EH (cell line): ENCODE measurements at regions not wholly inside any gene's neighbourhood (a gene's known extent, or its start where the extent isn't known, plus 50 kb on each side); places are given as distances from the start of the nearest gene placed in this dataset.

ENCODE experiments used
- DNase-seq: peaks from one replicate; pipeline ENCODE4 v3.0.0-alpha.2; 2015; ENCODE audit warnings: low read depth

DNA sequence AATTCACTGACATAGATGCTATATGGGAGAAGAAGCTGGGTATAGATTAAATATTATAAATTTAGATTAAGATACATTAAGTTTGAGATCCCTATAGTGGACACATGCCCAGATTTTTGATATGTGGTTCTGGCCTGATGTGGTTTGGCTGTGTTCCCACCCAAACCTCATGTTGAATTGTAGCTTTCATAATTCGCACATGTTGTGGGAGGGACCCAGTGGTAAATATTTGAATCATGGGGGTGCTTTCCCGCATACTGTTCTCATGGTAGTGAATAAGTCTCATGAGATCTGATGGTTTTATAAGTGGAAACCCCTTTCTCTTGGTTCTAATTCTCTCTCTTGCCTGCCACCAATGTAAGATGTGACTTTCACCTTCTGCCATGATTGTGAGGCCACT is 189.4 kb upstream of the CD96 start:
- DNase-seq = no peak

DNA sequence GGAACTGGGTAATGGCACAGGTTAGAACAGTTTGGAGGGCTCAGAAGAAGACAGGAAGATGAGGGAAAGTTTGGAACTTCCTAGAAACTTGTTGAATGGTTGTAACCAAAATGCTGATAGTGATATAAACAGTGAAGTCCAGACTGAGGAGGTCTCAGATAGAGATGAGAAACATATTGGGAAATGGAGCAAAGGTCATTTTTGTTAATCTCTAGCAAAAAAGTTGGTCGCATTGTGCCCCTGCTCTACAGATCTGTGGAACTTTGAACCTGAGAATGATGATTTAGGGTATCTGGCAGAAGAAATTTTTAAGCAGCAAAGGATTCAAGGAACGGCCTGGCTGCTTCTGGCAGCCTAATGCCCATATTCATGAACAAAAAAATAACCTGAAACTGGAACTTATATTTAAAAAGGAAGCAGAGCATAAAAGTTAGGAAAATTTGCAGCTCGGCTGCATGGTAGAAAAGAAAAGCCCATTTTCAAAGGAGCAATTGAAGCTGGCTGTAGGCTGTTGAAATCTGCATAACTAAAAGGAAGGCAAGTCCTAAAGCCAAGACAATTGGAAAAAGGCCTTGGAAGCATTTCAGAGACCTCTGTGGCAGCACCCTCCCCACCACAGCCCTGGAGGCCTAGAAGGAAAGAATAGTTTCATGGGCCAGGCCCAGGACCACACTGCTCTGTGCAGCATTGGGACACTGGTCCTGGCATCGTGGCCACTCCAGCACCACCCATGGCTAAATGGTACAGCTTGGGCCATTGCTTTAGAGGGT is 182.6 kb upstream of the CD96 start:
- no peak for DNase-seq

DNA sequence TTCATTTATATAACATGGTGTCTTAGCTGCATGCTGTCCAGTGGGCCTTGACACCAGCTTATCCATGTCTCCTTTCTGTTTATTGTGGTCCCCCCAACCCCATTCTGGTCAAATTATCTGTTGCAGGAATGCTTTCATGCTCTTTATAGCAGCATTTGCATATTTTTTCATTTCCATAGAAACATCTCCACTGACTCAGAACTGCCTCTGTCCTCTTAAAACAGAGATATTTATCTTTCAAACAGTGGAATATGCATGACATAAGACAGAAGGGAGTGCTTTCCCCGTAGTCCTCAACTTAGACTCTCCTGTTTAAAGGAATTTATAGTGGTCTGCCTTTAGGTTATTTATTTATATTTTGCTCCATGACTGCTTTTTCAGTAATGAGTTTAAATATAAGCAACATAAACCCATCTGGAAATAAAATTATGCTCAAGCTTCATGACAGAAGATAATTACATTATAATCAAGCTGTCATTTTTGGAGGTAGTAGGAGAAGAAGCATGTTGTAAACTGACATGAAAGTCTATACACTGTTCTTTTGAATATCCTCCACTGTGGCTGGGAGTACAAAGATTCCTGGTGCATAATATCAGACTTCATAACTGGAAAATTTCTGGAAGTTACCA is 179.5 kb upstream of the CD96 start:
- DNase-seq = peak; percentile 45

DNA sequence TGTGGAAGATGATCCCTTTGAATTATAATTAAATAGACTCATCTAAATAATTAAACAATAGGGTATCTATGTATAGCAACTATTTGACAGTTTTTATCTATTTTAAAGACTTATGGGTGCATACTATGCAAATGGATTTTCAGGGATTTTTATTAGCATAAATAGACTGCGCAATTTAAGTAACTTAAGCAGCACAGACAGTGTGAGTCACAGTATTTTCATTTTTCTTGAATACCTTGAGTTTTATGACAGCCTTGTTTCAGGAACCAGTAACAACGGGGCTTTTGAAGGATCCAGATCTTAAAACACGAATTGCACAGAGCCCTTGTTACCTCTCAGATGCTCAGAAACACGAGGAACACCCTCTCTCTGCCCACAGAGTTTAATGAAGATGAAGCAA is 175.5 kb upstream of the CD96 start:
- DNase-seq = no peak

DNA sequence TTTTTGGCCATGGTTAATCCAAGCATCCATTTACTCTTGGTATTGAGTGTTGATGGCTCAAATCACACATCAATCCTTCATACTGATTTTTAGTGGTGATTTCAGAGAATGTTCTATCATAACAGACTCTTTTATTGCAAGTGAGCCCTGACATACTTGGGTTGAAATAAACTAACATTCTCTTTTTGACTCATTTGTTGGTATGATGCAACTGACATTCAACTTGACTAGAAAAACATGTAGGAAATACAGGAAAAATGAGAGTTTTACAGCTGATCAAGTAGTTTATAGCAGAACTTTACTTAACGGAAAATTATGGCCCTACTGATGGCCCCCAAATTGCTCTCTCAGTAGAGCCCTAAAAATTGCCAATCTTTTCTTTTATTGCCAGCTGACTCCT is 173.9 kb upstream of the CD96 start:
- peak; percentile 28 for DNase-seq

DNA sequence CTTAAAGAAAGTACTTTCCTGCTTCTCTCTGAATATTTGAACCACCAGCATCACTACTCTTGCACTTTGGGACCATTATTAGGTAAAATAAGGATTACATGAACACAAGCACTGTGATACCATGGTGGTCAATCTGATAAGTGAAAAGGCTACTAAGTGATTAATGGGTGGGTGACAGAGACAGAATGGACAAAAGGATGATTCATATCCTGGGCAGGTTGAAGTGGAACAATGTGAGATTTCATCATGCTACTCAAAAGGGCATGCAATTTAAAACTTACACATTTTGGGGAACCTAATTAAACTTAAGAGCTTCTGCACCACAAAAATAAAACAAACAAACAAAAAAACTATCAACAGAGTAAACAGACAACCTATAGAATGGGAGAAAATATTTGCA is 172.0 kb upstream of the CD96 start:
- no peak for DNase-seq

DNA sequence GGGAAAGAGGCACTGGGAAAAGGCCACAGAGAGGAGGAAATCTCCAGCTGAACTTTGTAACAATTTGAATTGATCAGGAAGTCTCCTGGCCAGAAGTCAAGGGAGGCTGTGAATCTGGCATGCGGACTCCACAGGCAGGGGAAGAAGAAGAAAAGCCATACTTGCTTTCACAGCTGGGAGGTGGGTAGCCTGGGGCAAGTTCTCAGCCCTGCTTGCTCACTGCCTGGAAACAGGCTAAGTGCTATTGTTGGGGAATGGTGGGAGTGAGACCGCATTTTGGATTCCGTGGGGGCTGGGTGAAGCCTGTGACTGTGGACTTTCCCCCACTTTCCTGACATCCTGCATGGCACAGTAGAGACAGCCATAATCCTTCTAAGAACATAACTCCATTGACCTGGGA is 168.8 kb upstream of the CD96 start:
- no peak for DNase-seq

DNA sequence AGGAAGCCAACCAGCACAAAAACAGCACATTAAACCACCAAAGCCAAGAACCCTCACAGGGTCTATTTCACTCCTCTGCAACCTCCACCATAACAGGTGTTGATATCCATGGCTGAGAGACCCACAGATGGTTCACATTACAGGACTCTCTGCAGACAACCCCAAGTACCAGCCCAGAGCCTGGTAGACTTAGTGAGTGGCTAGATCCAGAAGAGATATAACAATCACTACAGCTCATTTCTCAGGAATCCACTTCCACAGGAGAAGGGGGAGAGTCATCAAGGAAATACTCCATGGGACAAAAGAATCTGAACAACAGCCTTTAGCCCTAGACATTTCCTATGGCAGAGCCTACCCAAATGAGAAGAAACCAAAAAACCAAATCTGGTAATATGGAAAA is 168.1 kb upstream of the CD96 start:
- peak; percentile 73 for DNase-seq

DNA sequence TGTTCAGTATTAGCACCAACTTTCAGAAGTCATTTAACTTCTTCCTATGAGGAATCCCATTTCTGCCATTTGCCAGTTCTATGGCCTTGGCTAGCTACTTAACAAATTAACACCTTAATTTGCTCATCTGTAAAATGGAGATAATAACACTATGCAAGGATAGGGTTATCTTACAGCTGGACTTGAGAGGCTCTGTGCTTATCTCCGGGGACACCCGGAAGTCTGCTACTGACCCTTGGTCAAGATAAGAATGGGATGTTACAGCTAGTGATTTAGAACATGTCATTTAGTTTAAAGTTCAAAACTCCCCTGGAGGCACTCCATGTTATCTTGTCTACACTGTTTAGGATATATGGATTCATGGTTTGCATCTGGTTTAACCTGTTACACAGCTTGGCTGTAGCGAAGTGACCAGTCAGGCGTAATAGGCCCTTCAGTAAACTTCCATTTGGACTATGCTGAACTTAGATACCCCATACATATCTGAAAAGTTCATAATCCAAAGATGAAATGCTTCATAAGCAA is 156.0 kb upstream of the CD96 start:
- no peak for DNase-seq

DNA sequence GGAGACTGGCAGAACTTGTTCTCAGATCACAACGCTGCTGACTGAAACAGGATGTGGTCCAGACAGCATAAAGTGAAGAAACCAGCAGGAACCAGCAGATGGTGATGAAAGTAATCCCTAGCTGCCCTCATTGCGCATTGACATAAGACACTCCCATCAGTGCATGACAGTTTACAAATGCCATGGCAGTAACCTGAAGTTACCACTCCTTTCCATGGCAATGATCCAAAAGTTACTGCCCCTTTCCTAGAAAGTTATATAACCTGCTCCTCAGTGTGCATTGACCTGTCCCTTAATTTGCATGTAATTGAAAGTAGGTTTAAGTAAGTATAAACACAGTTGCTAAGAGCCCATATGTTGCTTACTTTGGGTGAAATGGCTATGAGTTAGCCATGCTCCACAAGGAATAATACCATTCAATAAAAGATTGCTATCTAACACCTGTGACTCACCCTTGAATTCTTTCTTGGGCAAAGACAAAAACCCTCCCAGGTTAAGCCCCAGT is 149.1 kb upstream of the CD96 start:
- no peak for DNase-seq

DNA sequence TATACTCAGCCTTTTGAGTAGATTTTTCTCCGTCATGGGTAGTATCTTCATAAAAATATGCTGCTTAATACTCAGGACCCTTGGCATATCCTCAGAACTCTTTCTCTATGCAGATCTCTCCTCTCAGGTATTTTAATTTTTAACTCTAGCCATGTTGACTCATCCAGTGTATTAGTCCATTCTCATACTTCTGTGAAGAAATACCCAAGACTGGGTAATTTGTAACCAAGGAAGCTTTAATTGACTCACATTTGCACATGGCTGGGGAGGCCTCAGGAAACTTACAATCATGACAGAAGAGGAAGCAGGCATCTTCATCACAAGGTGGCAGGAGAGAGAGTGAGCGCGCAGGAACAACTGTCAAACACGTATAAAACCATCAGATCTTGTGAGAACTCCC is 129.3 kb upstream of the CD96 start:
- DNase-seq = no peak

DNA sequence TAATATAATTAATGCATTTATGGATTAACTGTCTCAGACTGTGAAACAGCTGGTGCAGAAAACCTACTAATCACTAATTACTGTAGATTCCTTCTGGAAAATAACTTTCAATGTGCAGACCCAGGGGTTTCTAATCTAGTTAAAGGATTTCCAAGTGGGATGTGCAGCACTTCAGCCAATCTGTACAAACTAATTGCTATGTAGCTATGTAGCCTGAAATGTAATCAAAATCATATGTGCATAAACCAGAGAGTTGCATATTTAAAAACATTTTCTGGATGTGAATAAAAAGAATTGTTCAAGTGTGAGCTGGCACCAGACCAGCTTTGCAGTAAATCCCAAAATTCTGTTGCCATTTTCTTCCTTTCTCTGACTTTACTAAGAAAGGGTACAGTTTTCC is 127.5 kb upstream of the CD96 start:
- no peak for DNase-seq

DNA sequence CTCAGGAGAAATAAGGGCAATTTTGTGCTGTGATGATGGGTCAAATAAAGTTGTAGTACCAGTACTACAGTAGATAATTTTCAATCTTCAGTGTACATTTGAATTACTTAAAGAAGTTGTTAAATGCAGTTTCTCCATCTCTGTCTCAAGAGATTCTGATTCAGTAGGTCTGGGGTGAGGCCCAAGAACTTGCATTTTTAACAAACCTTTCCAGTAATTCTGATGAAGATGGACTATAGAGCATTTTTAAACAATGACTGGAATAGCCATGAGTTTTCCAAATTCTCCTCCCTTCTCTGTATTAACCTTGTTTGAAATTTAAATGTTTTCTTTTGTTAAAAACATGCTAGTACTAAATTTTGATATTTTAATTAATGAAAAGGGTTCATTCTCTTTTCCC is 127.0 kb upstream of the CD96 start:
- DNase-seq = no peak

DNA sequence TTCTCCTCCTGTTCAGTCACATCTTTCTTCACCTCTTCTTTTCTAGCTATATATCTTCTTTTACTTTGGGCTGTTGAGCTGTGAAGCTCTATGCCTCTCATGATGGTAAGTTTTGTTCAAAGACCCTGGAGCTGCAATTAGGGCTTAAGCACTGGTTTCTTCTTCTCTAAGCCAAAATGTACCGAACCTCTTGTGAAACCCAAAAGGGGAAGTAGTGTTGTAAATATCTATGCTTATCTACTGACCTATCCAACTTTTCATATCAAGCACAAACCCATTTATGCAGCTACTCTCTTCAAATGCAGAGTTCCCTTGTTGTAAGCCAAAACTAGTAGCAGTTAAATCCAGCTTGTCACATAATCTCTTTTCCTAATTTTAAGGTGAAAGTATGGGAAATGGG is 123.6 kb upstream of the CD96 start:
- DNase-seq = no peak

DNA sequence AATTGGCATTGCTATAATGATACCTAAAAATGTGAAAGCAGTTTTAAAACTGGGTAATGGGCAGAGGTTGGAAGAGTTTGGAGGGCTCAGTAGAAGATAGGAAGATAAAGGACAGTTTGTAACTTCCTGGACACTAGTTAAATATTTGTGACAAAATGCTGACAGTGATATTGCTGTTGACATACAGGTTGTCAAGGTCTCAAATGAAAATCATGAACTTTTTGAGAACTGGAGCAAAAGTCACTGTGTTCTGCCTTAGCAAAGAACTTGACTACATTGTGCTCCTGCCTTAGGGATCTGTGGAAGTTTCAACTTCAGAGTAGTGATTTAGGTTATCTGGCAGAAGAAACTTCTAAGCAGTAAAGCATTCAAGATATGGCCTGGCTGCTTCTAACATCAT is 113.7 kb upstream of the CD96 start:
- DNase-seq = no peak

DNA sequence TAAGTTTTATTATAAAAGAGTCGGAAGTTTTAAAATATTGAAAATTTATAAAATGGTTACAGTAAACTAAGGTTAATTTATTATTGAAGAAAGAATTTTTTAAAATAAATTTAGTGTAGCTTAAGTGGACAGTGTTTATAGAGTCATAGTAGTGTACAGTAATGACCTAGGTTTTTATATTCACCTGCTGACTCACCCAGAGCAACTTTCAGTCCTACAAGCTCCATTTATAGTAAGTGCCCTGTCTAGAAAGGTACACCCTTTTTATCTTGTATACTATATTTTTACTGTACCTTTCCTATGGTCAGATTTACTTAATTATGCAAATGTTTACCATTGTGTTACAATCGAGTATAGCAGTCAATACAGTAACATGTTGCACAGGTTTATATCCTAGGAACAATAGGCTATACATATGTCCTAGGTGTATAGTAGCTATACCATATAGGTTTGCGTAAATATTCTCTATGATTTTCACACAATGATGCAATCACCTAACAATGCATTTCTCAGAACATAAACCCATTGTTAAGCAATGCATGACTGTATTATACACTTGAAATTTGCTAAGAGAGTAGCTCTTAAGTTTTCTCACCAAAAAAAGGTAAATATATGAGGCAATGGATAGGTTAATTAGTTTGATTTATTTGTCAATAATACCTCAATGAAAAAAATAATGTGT is 106.9 kb upstream of the CD96 start:
- DNase-seq = no peak

DNA sequence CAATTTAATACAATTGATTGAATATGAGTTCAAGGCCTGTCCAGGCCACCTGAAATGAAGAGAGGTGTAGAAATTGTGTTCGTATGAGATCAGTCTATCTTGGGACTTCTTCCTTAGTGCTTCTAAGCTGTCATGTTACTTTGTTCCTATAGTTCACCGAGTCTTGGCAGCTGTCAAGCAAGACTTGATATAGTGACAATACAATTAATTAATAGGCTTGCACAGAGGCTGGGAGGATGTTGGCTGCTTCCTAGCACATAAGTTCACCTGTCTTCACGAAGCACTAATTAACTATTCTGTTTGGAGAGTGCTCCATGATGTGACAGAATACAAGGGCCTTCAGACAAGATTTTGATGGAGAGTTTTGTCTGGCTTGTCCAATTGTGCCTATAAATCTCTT is 103.7 kb upstream of the CD96 start:
- no peak for DNase-seq

DNA sequence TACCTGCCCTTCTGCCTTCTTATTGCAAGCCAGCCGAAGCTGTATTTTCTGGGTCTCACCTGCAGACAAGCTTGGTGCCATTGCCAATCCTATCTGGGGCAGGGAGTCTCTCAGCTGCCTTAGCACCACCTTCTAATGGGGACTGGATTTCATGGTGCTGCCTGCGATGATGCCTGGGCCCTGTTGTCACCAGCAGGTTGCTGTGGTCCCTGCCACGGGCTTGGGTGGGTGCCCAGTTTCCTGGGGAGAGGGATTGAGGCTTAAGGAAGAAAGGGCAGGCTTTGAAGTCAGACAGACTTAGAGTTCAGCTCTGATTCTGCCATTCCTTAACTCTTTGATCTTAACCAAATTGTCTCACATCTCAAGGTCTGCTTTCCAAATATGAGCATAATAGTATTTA is 87.4 kb upstream of the CD96 start:
- DNase-seq = no peak

DNA sequence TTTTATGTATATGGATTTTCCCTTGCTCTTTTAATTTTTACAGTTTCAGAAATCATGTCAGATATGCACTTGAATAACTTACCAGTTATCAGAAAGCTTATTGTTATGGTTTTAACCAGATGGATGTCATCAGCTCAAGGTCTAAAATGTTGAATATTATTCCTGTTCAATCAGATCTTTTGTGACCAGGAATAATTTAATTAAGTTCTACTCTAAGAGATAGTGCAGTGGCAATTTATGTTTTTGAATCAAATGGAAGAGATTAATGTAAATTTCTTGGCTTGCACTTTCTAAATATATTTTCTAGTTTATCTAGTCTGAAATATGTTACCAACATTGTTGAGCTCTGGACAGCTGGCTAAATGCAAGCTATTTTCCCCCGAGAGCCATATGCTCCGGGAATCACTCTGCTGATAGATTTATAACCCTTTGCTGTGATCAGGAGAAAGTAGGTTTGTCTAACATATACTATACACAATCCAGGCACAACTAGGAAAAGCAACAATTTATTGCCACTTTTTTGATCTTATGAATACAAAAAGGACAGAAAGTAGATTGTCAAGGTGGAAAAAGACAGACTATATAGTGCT is 76.8 kb upstream of the CD96 start:
- DNase-seq = no peak

DNA sequence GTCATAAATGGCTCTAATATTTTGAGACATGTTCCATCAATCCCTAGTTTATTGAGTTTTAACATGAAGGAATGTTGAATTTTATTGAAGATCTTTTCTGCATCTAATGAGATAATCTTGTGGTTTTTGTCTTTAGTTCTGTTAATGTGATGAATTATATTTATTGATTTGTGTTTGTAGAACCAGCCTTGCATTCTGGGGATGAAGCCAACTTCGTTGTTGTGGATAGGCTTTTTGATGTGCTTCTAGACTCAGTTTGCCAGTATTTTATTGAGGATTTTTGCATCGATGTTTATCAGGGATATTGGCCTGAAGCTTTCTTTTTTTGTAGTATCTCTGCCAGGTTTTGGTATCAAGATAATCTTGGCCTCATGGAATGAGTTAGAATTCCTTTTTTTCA is 72.0 kb upstream of the CD96 start:
- no peak for DNase-seq

DNA sequence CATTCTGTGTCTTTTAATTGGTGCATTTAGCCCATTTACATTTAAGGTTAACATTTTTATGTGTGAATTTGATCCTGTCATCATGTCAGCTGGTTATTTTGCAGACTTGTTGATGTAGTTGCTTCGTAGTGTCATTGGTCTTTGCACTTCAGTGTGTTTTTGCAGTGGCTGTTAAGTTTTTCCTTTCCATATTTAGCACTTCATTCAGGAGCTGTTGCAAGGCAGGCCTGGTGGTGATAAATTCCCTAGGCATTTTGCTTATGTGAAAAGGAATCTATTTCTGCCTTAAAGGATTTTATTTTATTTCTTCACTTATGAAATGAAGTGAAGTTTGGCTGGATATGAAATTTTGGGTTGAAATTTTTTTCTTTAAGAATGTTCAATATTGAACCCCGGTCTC is 70.2 kb upstream of the CD96 start:
- peak; percentile 49 for DNase-seq

DNA sequence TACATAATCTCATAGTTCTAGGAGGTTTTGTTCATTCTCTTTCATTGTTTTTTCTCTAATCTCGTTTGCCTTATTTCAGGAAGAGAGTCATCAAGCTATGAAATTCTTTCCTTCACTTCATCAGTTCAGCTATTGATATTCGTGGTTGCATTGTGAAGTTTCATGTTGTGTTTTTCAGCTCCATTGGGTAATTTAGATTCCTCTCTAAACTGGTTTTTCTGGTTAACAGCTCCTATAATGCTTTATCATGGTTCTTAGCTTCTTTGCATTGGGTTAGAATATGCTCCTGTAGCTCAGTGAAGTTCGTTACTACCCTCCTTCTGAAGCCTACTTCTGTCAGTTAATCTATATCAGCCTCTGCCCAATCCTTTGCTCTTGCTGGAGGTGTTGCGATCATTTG is 69.4 kb upstream of the CD96 start:
- DNase-seq = no peak

DNA sequence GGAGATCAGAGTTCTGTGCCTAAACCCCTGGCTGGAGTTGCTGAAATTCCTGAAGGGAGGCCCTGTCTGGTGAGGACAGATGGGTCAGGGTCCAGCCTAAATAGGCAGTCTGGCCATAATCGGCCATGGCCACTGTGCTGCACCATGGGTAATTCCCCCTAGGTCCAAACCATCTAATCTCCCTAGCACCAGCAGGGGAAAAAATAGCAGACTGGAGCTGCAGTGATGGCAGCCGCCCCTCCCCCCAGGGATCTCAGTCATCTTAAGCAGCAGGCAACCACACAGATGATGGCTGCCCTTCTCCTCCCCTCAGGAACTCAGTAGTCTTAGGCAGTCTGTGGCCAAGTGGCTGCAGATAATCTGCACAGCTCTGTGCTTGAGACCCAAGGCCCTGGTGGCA is 68.4 kb upstream of the CD96 start:
- peak; percentile 12 for DNase-seq
